A549 (cell line): ENCODE measurements at regions not wholly inside any gene's neighbourhood (a gene's known extent, or its start where the extent isn't known, plus 50 kb on each side); places are given as distances from the start of the nearest gene placed in this dataset.

Experiments used
- BHLHE40 ChIP-seq: IDR thresholded peaks from 2 replicates; pipeline ENCODE4 v1.6.1; 2012; ENCODE audit warnings: low read depth, low read length, inconsistent platforms
- CEBPB ChIP-seq, 2 experiments: fragments of >200 bp in 1 of 2; sonication (Bioruptor Twin) in 1 of 2; formaldehyde crosslinking in 1 of 2; IDR thresholded peaks; 2 replicates each; pipeline ENCODE4 v1.6.1; 2012 to 2016
- CTCF ChIP-seq: fragments of >200 bp; sonication (Bioruptor Twin); formaldehyde crosslinking; IDR thresholded peaks from 3 replicates; pipeline ENCODE4 v1.5.1; 2016
- EP300 ChIP-seq, 2 experiments: fragments of >200 bp; sonication (Bioruptor Twin); formaldehyde crosslinking; IDR thresholded peaks; 2 replicates in 1 of 2; 3 replicates in 1 of 2; pipeline ENCODE4 v1.6.1; 2016 to 2017
- FOSL2 ChIP-seq, 2 experiments: fragments of 450-650 bp in 1 of 2; fragments of >200 bp in 1 of 2; sonication (Bioruptor Twin) in 1 of 2; formaldehyde crosslinking; IDR thresholded peaks; 2 replicates each; pipeline versions ENCODE4 v1.5.0 to v1.6.1; 2016 to 2020; ENCODE audit warnings: mild to moderate bottlenecking in 1 of 2, moderate library complexity in 1 of 2
- JUN ChIP-seq, 2 experiments: fragments of >200 bp; sonication (Bioruptor Twin); formaldehyde crosslinking; IDR thresholded peaks; 2 replicates in 1 of 2; 3 replicates in 1 of 2; pipeline ENCODE4 v1.6.1; 2016 to 2017
- KDM1A ChIP-seq: fragments of 200-600 bp; sonication (generic); IDR thresholded peaks from 2 replicates; pipeline ENCODE4 v1.6.1; 2016; ENCODE audit warnings: low read depth, mild to moderate bottlenecking
- KDM5A ChIP-seq: fragments of 200-600 bp; sonication (generic); IDR thresholded peaks from 2 replicates; pipeline ENCODE4 v1.6.1; 2016; ENCODE audit warnings: antibody characterized with exemption, mild to moderate bottlenecking
- POLR2A ChIP-seq: IDR thresholded peaks from 2 replicates; pipeline ENCODE4 v1.6.1; 2012; ENCODE audit warnings: mild to moderate bottlenecking, low read length
- RAD21 ChIP-seq, 2 experiments: fragments of >200 bp in 1 of 2; sonication (Bioruptor Twin) in 1 of 2; formaldehyde crosslinking in 1 of 2; IDR thresholded peaks in 1 of 2; conservative IDR thresholded peaks in 1 of 2; 2 replicates in 1 of 2; 3 replicates in 1 of 2; pipeline ENCODE4 v1.6.1; 2012 to 2018; ENCODE audit warnings: inconsistent platforms in 1 of 2
- RCOR1 ChIP-seq: fragments of 150-350 bp; IDR thresholded peaks from 2 replicates; pipeline ENCODE4 v1.6.1; 2014; ENCODE audit warnings: antibody characterized with exemption, low read length, low read depth
- RFX5 ChIP-seq: fragments of 450-650 bp; IDR thresholded peaks from 2 replicates; pipeline ENCODE4 v1.7.1; 2014; ENCODE audit warnings: antibody characterized with exemption, mild to moderate bottlenecking, moderate library complexity
- SMC3 ChIP-seq: fragments of >200 bp; sonication (Bioruptor Twin); formaldehyde crosslinking; IDR thresholded peaks from 3 replicates; pipeline ENCODE4 v1.6.1; 2018; ENCODE audit warnings: inconsistent platforms
- TF ChIP-seq, protein P1 (sequence below): IDR thresholded peaks from 2 replicates; pipeline ENCODE4 v1.6.1; 2012

DNA sequence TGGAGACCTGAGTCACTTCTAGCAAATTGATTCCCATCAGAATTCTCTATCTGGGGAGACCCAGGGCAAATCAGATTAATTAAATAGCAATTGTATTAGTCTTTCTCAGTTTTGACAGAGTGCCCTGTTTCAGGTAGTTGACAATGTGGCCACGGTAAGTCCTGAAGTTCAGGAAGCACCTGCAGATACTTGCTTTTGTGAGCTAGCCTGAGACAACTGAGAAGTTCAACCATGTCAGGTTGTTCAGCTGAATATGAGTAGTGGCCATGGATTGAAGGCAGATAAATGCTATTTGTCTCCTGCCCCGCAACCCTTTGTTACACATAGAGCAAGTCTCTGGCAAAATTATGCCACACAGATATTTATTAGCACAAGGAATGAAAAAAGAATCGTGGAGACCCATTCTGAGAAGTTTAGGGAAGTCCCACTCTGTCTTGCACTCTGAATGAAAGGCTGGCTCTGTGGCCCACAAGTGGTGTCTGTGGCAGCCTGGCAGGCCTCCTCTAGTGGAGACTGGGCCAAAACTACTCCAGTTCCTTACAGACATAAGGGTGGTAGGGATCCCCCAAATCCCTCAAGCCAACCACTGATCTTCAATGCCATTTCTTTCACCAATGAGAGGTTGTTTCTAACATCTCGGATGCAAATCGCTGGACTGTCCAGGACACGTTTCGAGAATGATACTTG lies 61.3 kb downstream of the POU3F3 start:
- TF ChIP-seq CTCF = no peak
- TF ChIP-seq RAD21 (conservative IDR thresholded peaks at IDR 0.05 in 1 of 2, IDR thresholded peaks at IDR 0.05 in 1 of 2) = no peak
- TF ChIP-seq BHLHE40 = no peak
- TF ChIP-seq SMC3 = no peak
- no peak for TF ChIP-seq KDM5A
- no peak for TF ChIP-seq EP300 (IDR thresholded peaks at IDR 0.05)
- no peak for TF ChIP-seq KDM1A
- no peak for TF ChIP-seq POLR2A
- no peak for TF ChIP-seq CEBPB (IDR thresholded peaks at IDR 0.05)
- TF ChIP-seq JUN (IDR thresholded peaks at IDR 0.05) = no peak
- TF ChIP-seq FOSL2 (IDR thresholded peaks at IDR 0.05) = no peak
- no peak for TF ChIP-seq FOSL2 (CRISPR knock-in tag; IDR thresholded peaks at IDR 0.05)
- TF ChIP-seq RFX5 = no peak
- no peak for TF ChIP-seq RCOR1
- TF ChIP-seq, protein P1, sequence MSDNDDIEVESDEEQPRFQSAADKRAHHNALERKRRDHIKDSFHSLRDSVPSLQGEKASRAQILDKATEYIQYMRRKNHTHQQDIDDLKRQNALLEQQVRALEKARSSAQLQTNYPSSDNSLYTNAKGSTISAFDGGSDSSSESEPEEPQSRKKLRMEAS = no peak
